ENCODE measurements at regions not wholly inside any gene's neighbourhood (a gene's known extent, or its start where the extent isn't known, plus 50 kb on each side); places are given as distances from the start of the nearest gene placed in this dataset.

DNA sequence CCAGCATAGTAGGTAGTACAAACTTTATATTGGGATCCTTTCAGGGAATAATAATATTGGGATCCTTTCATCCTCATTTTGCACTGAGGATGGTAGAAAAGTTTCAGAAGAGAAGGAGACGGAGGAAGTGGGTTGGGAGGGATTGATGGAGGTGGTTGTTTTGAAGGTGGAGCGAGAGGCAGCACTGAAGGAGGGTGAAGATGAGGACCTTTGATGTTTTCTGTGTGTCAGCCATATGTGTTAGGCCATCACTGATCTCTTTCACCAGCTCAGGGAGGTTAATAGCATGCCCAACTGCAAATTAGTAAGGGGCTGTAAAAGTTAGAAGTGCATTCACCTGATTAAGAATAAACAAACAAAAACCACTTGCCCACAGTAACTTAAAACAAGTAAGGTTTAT, 275.5 kb upstream of the B3GAT1 start:
- DNase-seq (ENCODE audit: low read depth): no peak

DNA sequence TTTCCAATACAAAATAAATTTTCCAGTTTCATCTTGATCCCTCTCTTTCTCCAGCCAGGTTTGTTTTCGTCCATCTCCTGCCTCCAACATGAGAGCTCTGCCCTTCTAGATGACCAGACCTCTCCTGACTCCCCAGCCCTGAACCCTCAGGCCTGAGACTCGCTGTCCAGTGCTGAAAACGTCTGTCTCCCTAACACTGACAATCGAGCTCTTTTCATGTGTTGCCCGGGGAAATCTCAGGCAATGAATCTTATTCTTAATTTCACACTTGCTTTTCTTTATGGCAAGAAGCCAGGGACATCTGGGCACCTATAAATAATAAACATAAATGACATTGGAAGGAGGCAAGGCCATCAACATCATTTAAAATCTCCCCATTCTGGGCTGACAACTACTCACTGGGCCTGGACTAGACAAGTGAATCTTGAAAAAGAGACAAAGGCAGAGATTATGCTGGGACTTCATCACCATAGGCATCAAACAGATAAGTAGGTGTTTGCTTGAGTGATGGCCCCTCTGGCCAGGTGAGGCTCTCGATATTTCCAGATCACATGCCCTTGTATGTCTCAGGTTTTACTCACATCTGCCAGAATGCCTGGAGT, 274.5 kb upstream of the B3GAT1 start:
- DNase-seq (ENCODE audit: low read depth): no peak

DNA sequence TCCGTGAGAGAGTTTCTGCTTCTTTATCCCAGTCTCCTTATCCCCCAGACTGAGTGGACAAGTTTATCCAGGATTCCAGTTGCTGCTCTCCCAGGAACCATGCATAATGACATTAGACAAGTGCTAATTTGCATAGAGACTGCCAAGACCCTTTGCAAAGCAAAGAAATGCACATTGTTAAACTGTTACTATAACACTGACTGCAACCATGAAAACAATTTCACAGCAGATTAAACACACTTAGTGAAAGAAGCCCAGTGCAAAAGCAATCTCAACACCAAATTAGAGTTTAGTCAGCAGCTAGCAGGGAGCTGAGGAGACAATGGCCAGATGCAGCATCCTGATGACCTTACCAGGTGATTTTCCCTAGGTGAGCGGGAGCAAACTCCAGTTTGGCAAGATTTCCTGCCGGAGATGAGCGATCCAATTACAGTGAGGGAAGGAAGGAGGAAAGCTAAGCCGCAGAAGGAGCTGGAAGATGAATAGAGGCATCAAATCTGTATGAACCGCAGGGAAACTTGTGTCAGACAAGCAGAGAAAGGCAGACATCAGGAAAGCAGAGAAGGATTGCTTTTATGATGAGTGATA, 273.8 kb upstream of the B3GAT1 start:
- DNase-seq (ENCODE audit: low read depth): no peak

DNA sequence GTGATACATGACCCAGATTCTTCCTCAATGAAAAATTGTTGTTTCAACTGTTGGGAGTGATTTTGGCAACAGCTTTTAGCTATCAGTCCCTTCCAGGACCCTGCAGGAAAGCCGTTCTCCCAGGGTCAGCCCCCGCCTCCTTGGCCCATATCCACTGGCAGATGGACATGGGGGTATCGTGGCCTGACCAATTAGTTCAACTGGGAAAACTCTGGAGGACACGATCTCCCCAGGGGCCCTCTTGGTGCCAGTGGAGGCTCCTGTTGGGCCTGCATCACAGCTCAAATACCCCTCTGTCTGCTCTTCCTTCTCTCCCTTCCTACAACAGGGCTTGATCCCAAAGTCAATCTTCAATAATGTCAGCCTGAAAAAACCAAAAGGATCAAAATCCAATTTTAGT, 272.5 kb upstream of the B3GAT1 start:
- DNase-seq (ENCODE audit: low read depth): no peak

DNA sequence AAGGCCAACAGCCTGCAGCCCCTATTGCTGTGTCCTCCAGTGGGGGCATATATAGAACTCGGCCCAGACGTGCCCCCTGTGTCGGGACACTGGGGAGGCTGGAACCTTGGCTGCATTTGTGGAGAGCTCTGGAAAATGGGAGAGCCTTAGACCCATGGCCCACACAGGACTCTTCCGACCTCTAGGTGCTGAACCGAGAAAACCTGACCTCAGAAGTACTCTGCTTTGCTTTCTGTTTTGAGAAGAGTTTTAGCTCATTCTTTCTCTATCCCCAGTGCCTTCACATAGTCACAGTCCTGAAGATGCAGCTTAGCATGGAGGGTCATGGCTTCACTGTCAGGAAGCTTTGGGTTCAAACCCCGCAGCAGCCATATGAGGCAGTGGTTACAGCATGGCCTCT, 271.8 kb upstream of the B3GAT1 start:
- no peak for DNase-seq (ENCODE audit: low read depth)

DNA sequence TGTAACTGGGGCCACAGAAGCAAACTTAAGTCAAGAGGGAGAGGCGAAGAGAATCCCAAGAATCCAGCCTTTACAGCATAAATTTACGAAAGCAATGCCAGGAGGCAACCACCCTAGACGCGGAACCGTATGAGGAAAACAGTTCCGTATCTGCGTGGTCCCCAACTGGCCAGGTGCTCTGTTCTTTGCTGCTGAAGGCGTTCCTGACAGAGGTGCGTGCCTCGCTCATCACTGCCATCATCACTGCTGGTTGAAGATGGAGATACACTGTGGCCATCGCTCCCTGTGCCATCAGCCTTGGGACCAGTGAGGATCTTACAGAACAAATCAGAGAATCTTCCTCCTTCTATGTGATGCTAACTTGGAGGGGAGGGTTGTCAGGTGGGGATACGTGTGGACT, 270.5 kb upstream of the B3GAT1 start:
- no peak for DNase-seq (ENCODE audit: low read depth)

DNA sequence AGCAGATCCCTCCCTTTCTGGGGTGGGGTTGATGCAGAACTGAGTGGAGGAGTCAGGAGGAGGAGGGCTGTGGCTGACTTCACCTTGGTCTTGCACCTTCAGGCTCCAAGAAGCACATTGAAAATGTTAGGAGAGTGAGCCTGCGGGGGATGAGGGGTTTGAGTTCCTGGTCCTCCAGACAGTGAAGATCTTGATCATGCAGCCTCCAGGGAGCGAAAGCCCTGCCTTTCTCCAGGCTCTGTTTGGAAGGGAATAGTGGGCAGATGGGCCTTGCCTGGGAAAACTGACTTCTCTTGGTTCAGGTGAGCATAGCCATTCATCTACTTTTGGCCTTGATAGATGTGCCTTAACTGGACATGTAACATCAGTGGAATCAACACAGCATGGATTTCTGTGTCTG, 267.6 kb upstream of the B3GAT1 start:
- DNase-seq (ENCODE audit: low read depth): no peak

DNA sequence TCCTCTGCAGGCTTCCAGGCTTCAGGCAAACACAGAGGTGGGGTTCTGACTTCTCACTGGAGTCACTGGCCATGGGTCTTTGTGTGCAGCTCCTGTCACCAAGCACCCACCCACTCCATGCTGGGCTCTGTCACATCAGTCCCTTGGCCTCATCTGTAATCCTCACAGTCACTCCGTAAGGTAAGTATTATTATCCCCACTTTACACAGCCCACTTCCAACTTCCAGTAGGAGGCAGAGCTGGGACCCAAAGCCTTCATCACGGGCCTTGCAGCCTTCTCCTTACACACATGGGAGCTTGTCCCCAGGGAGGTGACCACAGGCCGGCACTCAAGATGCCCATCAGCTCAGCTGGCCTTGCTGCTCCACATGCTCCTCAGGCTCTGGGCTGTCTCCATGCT, 266.7 kb upstream of the B3GAT1 start:
- no peak for DNase-seq (ENCODE audit: low read depth)

GRCh38 chr11:134677891-134678551, 266.0 kb upstream of the B3GAT1 start:
- no peak for DNase-seq (ENCODE audit: low read depth)

- no peak for DNase-seq (ENCODE audit: low read depth)
Measured at GRCh38 chr11:134677397-134677822, 265.4 kb upstream of the B3GAT1 start.

- no peak for DNase-seq (ENCODE audit: low read depth)
Measured at GRCh38 chr11:134676516-134677287, 264.7 kb upstream of the B3GAT1 start.

DNA sequence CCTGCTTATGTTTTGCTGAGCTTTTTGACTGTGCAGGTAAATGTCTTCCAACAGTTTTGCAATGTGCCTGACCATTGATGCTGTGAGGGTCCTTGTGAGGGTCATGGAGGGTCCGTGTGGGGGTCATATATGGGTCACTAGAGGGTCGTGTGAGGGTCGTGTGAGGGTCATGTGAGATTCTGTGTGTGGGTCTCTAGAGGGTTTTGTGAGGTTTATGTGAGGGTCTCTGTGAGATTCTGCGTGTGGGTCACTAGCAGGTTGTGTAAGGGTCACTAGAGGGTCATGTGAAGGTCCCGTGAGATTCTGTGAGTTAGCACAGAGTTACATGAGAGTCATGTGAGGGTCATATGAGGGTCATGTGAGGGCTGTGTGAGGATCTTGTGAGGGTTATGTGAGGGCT, 263.9 kb upstream of the B3GAT1 start:
- DNase-seq (ENCODE audit: low read depth): no peak

GRCh38 chr11:134674974-134675373, 262.9 kb upstream of the B3GAT1 start:
- DNase-seq (ENCODE audit: low read depth): no peak

- no peak for DNase-seq (ENCODE audit: low read depth)
Measured at GRCh38 chr11:134670961-134671370, 258.9 kb upstream of the B3GAT1 start.

GRCh38 chr11:134670247-134670782, 258.3 kb upstream of the B3GAT1 start:
- no peak for DNase-seq (ENCODE audit: low read depth)

- no peak for DNase-seq (ENCODE audit: low read depth)
Measured at GRCh38 chr11:134669796-134670195, 257.8 kb upstream of the B3GAT1 start.

- no peak for DNase-seq (ENCODE audit: low read depth)
Measured at GRCh38 chr11:134668796-134669195, 256.8 kb upstream of the B3GAT1 start.

GRCh38 chr11:134668076-134668475, 256.0 kb upstream of the B3GAT1 start:
- DNase-seq (ENCODE audit: low read depth): no peak

- DNase-seq (ENCODE audit: low read depth): no peak
Measured at GRCh38 chr11:134667505-134667904, 255.5 kb upstream of the B3GAT1 start.

DNA sequence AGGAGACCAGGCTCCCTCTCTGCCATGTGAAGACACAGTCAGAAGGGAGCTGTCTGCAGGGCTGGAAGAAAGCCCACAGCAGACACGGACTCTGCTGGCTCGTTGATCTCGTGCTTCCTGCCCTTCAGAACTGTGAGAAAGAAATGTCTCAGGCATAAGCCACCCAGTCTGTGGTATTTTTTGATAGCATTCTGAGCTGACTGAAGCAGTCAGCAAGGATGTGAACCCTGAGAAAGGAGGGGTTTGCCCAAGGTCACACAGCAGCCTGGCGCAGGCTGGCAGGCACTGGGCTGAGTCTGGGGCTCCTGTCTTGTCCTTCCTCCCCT, 255.1 kb upstream of the B3GAT1 start:
- no peak for DNase-seq (ENCODE audit: low read depth)

DNA sequence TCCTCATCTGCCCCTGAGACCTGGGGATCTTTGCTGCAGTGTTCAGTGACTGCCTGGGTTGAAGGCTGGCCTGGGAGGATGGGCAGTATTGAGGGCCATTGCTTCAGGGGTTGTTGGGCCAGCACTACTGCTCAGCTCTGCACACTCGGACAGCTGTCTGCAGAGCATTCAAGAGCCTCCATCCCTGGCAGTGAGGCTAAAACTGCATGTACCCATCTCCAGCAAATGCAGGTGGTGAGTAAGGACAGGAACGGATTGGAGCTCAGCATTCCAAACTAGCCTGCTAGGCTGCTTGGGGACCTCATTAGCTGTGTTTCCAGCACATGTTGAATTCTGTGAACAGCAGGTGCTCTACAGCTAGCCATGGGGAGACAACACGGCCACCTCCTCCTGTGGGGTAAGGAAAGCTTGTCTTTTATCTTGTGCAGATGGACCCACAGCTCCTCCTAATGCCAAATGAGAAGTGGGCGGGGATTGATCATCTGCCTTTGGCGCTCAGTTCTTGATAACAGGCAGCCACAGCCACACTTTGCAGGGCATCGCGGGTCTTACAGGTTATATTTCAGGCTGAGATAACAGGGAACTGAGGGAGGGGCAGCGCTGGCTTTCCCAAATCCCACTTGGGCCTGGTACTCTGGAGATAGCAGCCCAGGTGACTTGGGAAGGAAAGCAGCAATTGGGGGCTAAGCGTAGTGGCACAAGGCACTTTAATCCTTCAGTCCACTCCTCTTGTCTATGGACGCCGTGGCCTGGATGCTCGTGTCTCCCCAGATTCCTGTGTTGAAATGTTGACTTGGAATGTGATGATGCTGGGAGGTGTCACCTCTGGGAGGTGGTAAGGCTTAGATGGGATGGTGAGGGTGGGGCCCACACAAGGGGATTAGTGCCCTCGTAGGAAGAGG, 254.5 kb upstream of the B3GAT1 start:
- DNase-seq (ENCODE audit: low read depth): no peak
